GM19238 (cell line): ENCODE measurements at regions not wholly inside any gene's neighbourhood (a gene's known extent, or its start where the extent isn't known, plus 50 kb on each side); places are given as distances from the start of the nearest gene placed in this dataset.
"Not testable (repeated sequence)": the region's sequence is repeated elsewhere in the genome, so short reads cannot be mapped to it uniquely, and the experiment has no call there.

Experiments
- DNase-seq: peaks from one replicate; pipeline ENCODE4 v3.0.0; 2011; ENCODE audit warnings: low spot score; ENCODE audit not compliant: insufficient read length

DNA sequence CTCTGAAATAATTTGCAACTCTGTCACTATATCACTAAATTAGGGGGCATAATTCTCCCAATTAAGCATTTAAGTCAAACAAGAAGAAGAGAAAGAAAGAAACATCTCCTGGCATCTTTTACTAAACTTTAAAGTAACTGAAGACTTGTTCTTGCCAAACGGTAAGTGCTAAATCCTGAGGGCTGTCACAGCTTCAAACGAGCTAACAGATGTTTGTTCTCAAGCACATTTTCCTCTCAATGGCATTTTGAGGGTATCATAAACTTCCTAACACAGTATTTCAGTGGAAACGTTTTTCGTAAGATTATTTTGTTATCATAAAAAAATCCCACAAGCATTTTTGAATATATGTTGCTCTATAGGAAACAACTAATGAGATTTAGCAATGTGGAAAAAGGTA is 169.5 kb upstream of the TAS2R1 start:
- DNase-seq, result no peak

DNA sequence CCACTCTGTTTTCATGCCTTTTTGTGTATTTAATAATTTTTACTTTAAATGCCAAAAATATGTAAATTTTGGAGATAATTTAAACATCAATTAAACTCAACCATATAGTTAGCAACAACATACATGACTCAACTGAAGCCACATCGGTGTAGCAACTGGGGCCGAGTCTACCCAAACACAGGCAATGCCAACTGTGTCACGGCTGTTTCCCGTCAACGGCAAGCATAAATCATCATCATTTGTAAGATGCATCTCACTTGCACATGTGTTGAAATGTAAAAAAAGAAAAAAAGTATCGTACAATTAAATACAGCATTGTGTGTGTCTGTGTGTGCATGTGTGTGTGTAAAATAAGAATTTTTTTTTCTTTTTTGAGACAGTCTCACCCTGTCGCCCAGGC is 160.1 kb upstream of the TAS2R1 start:
- no peak for DNase-seq

DNA sequence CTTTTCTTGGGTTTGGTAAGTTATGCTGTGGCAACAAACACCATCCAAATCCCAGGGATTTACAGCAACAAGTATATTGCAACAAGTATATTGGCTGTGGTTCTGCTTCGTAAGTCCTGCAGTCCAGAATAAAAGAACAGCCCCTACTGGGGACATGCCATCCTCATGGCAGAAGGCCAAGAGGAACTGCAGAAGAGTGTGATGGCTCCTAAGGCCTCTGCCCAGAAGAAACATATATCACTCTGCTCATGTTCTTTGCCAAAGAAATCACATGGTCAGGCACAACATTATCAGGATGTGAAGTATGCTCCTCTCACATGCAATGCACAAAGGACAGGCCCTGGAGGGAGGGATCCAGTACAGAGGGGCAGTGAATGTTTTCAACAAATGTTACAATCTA is 159.6 kb upstream of the TAS2R1 start:
- DNase-seq, result no peak

DNA sequence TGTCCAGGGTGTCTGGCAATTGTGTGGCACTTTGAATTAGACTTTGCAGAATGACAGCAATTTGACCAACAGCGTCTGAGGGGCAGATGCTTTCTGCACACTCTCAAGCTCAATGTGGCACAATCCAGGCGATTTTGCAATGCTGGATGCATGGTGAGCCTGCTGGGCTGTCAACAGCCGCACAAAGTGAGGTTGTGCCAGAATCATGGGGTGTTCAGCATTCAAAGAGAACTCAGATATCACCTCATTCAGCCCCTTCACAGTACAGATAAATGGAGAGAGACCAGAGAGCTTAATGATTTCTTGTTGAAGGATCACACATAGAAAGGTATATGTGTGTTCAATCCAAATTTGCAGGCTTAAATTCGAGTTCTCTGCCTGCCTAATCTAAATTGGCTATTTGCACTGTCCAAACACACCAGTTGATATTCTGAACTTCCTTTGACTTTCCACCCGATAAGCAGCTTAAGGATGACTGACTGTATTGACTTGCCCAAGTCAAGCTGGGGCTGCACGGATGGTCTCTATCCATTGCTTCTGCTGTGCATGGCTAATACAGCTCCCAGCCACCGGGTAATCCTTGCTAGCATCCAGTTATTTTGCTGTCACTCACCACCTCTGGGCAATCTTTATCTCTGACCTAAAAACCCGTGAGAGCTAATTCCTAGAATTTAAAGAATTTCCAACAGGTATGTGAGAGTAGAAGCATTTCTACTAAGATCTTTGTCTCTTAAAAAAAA is 157.9 kb upstream of the TAS2R1 start:
- no peak for DNase-seq

DNA sequence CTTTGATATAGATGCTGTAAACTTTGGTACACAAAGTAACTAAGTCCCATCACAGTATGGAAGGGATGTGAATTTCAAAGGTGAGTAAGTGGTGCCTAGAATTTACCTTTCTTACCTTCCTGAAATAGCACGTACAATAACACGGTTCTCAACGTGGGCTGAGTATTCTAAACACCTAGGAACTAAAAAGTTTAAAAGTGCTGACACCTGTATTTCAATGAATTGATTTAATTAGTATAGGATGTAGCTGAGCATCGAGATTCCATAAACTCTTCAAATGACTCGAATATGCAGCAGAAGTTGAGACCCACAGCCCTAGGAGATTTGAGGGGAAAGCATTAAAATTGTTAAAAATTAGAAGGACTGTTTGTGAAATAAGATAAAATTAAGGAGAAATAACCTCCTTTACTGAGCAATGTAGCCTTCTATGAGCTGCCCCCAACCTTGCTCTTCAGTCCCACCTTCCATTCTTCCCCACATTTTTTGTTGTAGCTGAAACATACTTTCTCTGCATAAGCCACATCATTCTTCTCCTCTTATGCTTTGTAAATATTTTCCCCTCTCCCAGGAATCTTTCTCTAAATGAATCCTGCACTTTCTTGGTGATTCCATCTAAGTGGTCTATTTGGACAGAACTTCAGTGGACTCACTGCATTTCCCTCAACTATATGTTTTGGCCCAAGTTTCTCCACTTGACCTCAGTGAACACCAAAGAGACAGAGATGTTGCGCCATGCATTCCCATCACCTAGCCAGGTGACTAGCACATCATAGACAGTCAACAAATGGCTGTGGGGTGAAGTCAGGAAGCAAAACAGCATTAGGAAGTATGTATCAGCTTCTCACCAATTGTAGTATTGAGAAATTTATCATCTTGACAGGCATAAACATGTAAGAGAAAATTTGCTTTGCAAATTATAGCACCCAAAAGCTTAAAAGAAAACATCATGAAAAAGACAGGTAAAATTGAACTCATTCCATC is 156.5 kb upstream of the TAS2R1 start:
- no peak for DNase-seq

DNA sequence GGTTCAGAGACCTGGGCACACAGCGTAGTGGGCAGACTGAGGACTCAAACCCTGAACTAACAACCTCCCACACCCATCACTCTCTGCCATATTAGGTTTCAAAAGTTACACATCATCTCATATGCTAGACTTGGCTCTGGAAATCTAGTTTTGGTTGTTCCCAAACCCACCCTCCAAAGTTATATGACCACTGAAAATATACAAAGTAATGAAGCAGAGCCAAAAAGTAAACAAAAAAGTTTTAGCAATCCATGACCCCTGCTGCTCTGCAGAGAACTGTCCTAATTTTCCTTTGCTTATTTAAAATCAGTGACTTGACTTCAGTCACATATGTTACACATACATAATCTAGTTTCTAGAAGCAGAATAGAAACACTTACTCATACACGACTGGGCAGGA is 155.6 kb upstream of the TAS2R1 start:
- no peak for DNase-seq

DNA sequence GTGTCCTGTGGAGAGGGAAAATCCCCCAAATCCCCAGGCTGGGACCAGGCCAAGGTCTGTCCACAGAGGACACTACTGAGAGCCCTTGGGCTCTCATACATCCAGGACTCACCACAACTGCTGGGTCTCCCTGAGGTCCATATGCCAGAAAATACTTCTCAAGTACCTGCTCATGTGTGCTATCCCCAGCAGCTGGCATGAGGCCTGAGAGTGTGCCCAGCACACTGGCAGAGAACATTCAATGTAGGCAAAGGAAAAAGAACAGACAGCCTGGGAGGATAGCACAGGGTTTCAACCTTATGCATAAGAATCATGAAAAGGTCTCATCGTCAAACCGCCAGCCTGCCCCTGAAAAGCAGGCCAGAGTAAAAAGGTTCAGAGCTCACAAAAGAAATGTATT is 154.1 kb upstream of the TAS2R1 start:
- no peak for DNase-seq

DNA sequence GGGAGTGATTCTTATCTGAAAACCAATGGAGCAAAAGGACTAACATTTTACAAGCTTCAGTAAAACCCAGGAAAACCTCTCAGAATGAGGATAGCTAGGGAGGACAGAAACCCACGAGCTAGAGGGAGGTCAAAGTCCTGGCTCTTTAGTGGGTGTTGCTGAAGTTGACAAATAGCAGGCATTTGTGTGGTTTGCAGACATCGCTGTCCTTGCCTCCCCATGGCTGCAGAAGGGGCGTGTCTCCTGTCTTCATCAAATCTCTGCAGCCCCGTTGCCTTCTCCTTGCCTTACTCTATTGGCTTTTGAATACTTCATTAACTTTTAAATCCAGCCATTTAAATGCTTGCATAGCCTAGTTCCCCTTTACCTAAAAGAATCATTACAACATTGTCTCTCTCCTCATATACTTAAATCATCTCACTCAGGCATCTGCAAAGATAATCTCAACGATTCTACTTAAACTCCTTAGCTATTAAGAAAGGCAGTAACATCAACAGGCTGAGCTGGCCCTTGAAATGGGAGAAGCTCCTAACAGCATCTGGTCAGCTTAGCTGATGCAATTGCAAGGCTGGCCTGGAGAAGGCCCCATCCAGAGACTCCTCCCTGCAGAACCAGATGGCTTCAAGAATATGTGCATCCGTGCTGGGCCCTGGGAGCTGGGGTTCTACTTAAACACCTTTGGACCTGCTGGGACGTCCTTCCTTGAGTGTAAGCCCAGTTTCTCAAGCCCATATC is 152.8 kb upstream of the TAS2R1 start:
- no peak for DNase-seq

DNA sequence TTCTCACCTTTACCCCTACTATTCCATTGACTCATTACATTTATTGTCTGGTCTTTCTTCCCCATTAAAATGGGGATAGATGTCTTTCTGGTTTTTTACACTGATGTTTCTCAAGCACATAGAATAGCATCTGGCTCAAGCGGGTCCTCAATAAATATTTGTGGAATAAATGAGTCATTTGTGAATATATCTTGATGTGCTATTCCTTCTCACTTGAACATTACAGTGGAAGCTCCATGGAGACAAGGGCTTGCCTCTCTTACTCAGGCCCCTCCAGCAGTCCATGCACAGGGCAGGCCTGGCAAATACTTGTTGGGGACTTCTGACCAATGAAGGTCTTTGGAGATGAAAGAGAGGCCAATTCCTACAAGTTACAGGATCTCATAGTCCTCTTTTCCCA is 151.7 kb upstream of the TAS2R1 start:
- no peak for DNase-seq

DNA sequence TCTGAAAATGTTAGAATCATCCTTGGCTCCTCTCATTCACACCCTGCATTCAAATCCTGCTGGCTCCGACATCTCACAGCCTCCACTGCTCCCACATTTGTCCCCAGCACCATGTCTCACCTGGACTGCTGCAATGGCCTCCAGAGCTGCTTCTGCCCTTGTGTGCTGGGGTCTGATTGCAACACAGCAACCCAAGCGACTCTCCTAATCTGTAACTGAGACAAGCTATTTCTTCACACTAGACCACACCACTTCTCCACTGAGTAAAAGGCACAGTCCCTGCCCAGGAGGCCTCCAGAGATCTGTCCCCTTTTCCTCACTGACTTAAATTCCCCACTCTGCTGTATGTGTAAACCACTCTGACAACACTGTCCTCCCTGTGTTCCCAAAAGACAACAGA is 151.1 kb upstream of the TAS2R1 start:
- no peak for DNase-seq

DNA sequence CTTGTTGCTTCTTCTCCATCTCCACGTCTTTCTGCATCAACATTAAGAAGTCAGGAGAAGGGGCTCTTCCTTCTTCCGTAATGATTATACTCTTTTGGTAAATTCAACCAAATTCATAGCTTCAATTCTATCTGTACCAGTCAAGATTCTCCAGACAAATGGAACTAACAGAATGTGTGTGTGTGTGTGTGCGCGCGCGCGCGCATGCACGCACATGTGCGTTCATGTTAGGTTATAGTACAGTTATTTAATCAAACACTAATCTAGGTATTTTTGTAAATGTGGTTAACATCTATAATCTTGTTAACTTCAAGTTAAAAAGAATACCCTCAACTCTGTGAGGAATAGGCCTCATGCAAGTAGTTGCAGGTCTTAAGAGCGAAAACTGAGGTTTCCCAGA is 150.3 kb upstream of the TAS2R1 start:
- DNase-seq, result no peak

DNA sequence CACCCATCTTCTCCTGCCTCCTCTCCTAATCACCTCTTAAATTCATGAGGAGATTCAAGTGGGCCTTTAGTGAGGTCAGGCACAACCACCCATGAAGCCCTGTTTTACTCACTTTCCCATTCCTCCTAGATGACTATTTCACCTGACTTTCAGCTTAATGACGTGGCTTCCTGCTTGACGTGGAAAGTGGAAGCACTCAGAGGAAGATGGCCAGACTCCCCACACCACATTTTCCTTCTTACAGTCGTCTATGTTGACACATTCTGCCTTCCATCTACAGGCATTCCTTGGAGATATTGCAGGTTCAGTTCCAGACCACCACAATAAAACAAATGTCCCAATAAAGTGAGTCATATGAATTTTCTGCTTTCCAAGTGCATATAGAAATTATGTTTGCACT is 146.4 kb upstream of the TAS2R1 start:
- DNase-seq, result no peak

DNA sequence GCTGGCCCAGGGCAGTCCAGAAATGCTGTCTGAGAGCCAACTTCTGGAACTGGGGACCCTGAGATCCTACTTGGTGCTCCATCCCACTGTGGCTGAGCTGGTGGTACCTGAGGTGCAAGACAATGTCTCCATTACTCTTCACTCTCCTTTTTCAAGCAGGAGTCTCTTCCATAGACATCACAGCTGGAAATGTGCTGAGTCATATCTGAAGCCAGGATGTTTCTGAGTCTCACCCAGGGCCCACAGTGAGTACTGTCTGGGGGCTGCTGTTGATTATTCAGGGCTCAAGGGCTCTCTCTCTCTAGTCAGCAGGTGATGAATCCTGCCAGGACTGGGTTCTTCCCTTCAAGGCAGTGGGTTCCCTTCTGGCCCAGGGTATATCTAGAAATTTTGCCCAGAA is 145.2 kb upstream of the TAS2R1 start:
- no peak for DNase-seq

DNA sequence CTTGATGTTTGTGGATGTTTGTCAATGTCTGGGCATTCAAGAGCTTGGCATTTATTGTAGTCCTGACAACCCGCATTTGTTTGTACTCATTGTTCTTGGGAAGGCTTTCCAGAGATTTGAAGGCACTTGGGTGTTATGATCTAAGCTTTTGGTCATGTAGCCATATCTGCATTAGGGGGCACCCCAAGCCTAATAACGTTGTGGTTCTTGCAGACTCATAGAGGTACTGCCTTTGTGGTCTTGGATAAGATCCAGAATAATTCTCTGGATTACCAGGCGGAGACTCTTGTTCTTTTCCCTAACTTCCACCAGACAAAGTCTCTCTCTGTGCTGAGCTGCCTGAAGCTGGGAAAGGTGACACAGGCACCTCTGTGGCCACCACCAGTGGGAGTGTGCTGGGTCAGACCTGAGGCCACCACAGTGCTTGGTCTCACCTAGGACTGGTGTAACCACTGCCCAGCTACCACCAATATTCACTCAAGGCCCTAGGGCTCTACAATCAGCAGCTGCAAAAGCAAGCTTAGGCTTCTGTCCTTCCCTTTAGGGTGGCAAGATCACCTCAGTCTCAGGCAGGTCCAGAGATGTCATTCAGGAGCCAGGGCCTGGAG is 144.4 kb upstream of the TAS2R1 start:
- no peak for DNase-seq

DNA sequence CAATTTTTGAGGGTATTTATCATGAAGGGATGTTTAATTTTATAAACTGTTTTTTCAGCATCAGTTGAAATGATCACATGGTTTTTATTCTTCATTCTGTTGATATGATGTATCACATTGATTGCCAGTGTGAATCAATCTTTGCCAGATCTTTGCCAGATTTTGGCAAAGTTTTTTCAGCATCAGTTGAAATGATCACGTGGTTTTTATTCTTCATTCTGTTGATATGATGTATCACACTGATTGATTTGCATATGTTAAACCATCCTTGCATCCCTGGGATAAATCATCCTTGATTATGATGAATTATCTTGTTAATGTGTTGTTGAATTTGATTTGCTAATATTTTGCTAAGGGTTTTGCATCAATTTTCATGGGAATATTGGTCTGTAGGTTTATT is 140.9 kb upstream of the TAS2R1 start:
- no peak for DNase-seq

DNA sequence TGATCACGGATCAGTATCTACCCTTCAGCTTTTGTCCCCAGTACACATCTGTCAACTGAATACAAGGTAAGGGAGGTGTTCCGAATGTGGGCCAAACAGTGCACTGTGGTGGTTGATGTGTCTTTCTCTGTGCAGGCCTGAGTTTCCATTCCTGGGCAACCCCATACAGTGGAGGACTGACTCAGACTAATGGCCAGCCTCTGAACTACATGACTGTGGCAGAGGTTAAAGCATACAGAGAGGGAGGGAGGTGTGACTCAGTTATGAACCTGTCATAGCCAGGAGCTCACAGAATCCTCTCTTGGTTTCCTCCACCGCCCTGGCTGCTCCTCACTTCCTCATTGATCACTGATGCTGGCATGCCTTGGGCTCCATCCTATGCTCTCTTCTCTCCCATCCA is 136.4 kb upstream of the TAS2R1 start:
- no peak for DNase-seq

DNA sequence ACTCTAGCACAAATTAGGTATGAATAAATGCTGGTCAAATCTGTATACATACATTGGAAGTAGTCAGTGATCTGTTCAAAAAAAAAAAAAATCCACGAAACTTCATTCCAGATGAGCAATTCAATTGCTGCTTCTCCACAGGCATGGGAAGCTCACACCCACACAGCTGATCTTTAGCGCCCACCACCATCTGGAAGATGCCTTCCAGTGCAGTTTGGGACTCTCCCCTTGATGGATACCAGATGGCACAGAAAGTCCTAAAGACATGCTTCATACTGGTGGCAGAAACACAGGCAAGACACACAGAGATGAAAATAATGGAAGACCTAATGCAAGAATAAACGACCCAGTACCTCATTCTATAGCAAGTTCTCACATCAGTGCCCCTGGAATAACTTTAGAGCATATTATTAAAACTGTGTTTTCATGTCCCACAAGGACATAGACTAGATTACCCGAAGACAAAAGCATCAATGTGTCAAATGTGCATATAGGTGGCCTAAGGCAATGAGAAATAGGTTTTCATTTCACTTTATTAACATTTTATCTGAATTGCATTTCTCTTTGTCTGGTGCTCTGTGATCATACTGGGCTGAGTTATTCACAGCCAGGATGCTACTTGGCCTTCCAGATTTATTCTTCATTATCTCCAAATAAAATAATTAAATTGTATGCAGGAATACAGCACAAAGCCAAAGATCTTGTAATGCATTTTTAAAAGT is 135.4 kb upstream of the TAS2R1 start:
- no peak for DNase-seq

DNA sequence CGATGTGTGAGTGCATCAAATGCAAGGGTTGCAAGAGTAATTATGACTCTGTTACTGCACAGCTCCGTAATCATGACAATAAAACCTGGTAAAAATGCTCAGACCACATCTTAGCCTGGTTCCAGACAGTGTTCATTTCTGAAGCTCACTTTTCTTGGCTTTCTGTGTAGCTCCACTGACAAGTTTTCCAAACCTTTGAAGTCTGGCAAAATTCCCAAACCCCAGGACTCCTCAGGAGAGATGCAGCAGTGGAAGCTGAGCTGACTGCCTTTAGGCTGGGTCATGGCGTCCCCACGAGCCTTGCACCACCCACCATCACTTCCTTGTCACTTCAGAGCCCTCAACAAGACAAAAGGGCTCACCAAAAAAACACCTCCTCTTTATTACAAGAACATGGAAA is 131.6 kb upstream of the TAS2R1 start:
- no peak for DNase-seq

DNA sequence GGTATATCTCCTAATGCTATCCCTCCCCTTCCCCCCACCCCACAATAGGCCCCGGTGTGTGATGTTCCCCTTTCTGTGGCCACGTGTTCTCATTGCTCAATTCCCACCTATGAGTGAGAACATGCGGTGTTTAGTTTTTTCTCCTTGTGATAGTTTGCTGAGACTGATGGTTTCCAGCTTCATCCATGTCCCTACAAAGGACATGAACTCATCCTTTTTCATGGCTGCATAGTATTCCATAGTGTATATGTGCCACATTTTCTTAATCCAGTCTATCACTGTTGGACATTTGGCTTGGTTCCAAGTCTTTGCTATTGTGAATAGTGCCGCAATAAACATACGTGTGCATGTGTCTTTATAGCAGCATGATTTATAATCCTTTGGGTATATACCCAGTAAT is 122.5 kb upstream of the TAS2R1 start:
- DNase-seq, result not testable (repeated sequence)

DNA sequence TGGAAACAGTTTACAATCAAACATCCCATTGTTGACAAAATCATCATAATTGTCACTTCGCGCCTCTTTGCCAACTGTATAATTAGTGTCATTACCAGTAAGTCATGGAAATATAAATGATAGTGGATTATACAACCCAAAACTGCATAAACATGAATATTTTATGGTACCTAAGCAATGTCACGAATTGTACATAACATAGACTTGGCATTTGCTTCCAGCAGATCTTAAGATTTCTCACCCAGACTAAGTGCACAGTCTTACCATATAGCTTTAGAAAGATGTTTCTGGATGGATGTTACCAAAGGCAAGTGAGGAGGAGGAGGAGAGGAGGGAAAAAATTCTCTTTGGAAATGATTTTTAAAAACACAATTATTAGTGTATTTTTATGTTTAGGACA is 113.4 kb upstream of the TAS2R1 start:
- DNase-seq, result no peak

DNA sequence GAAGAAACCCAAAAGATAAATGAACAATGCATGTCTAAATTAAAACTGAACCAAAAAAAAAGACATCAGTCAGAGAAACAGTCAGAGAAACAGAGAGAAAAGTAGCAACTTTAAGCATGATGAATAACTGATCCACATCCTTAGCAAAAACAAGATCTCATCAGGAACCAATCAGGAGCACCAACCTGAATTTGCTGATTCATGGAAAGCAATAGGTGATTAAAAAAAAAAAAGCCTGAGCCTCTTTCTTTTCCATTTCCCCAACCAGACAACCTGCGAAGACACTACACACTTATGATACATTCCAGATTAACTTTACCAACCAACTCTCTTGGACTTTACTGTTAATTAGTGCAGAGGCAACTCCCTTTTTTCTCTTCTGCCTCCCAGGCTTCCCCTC is 112.7 kb upstream of the TAS2R1 start:
- DNase-seq, result no peak
